OCI-LY3 (cell line): ENCODE measurements at regions not wholly inside any gene's neighbourhood (a gene's known extent, or its start where the extent isn't known, plus 50 kb on each side); places are given as distances from the start of the nearest gene placed in this dataset.

Experiments used
- H2AFZ ChIP-seq: fragments of 200-600, 300-600 bp; shearing (Covaris generic); 2 replicates; pipeline ENCODE4 v1.6.0; 2014; ENCODE audit warnings: antibody characterized with exemption, low read depth, low read length
- H3K27ac ChIP-seq: fragments of 200-600, 300-600 bp; sonication (generic); 2 replicates; pipeline ENCODE4 v1.5.1; 2014; ENCODE audit warnings: mild to moderate bottlenecking, low read length, moderate library complexity, mixed read lengths
- H3K27me3 ChIP-seq: fragments of 200-600, 300-600 bp; sonication (generic); 2 replicates; pipeline ENCODE4 v1.6.1; 2014; ENCODE audit warnings: low read depth, low read length, mixed read lengths
- H3K36me3 ChIP-seq: fragments of 200-600, 300-600 bp; sonication (generic); replicated peaks from 2 replicates; pipeline ENCODE3; 2014; ENCODE audit warnings: low read depth, low read length, mixed read lengths
- H3K4me1 ChIP-seq: fragments of 300-600, 200-600 bp; sonication (generic); 2 replicates; pipeline ENCODE4 v1.6.1; 2014; ENCODE audit warnings: low read length, mixed read lengths
- H3K4me2 ChIP-seq: fragments of 200-600, 300-600 bp; sonication (generic); 2 replicates; pipeline ENCODE4 v1.6.1; 2014; ENCODE audit warnings: low read length, mixed read lengths
- H3K4me3 ChIP-seq: fragments of 300-600, 200-600 bp; sonication (generic); 2 replicates; pipeline ENCODE4 v1.5.1; 2014; ENCODE audit warnings: antibody characterized with exemption, mild to moderate bottlenecking, low read length, moderate library complexity
- H3K79me2 ChIP-seq: fragments of 300-600, 200-600 bp; shearing (Covaris generic); 2 replicates; pipeline ENCODE4 v1.6.1; 2014; ENCODE audit warnings: mild to moderate bottlenecking, low read length, mixed read lengths
- H3K9ac ChIP-seq: fragments of 300-600, 200-600 bp; shearing (Covaris generic); 2 replicates; pipeline ENCODE4 v1.6.0; 2014; ENCODE audit warnings: mild to moderate bottlenecking, low read length, moderate library complexity
- H3K9me3 ChIP-seq: fragments of 200-600, 300-600 bp; shearing (Covaris generic); 2 replicates; pipeline ENCODE4 v1.6.1; 2014; ENCODE audit warnings: low read length, mixed read lengths; ENCODE audit not compliant: insufficient read depth
- H4K20me1 ChIP-seq: fragments of 200-600, 300-600 bp; sonication (generic); 2 replicates; pipeline ENCODE4 v1.6.1; 2016; ENCODE audit warnings: low read length, mixed read lengths; ENCODE audit not compliant: insufficient read depth
- CTCF ChIP-seq: fragments of 200-600, 300-600 bp; sonication (generic); IDR thresholded peaks from 2 replicates; pipeline ENCODE4 v1.5.1; 2014; ENCODE audit warnings: antibody characterized with exemption, low read length, low read depth
- EZH2phosphoT487 ChIP-seq: fragments of 200-600 bp; shearing (Covaris generic); IDR thresholded peaks from 2 replicates; pipeline ENCODE4 v1.6.1; 2018; ENCODE audit warnings: antibody characterized with exemption, mixed run types, low read depth

DNA sequence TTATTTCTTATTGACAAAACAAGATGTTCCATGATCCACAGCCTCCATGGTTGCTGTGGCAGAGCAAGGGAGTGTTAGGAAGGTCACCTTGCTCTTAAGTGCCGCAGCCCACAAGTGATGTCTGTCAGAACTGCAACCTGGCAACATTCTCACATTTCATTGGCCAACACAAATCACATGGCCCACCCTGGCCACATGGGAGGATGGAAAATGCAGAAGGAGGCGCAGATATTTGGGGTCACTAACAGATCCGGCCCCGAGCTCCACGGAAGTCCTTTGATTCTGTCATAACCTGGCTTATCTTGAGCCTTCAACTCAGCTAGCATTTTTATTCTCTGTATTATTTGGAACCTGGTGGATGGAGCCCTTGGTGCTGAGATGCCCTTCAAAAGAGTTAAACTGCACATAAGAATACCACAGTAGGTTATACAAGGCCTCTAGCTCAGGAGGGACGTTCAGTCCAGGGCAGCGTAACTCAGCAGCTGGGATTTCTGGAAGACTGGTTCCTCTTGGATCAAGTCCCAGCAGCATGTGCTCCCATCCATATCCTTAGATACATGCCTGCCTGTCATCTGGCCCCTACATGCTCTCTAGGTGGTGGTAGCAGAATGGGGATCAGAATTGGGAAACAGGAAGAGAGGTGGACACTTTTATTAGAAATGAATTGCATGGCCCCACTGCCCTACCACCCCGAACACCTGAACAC lies 508.1 kb downstream of the HAPSTR1 start:
- no peaks in the 10 kb centered on the region for H3K36me3 ChIP-seq
- no peak overlapping the region for H3K9ac ChIP-seq
- H3K4me2 ChIP-seq: no peak overlapping the region
- H3K4me1 ChIP-seq: no peaks in the 10 kb centered on the region
- H3K4me3 ChIP-seq: no peak overlapping the region
- TF ChIP-seq CTCF (no peak), EZH2phosphoT487 (no peak)
- no peaks in the 10 kb centered on the region for H3K79me2 ChIP-seq
- peaks cover 5% of the 10 kb centered on the region for H3K27me3 ChIP-seq
- no peaks in the 10 kb centered on the region for H4K20me1 ChIP-seq
- no peak overlapping the region for H2AFZ ChIP-seq
- H3K9me3 ChIP-seq: no peaks in the 10 kb centered on the region
- H3K27ac ChIP-seq: no peak overlapping the region

- H3K36me3 ChIP-seq: no peaks in the 10 kb centered on the region
- H3K27me3 ChIP-seq: peaks cover 5% of the 10 kb centered on the region; the same call in 1 of the 2 replicates
- no peaks in the 10 kb centered on the region for H3K9me3 ChIP-seq
- TF ChIP-seq EZH2phosphoT487: no peak
- TF ChIP-seq CTCF: no peak
- no peaks in the 10 kb centered on the region for H4K20me1 ChIP-seq
- H3K79me2 ChIP-seq: no peaks in the 10 kb centered on the region
- H3K9ac ChIP-seq: no peak overlapping the region
- H3K4me2 ChIP-seq: no peak overlapping the region
- H3K4me1 ChIP-seq: no peaks in the 10 kb centered on the region
- no peak overlapping the region for H2AFZ ChIP-seq
- H3K27ac ChIP-seq: no peak overlapping the region
- no peak overlapping the region for H3K4me3 ChIP-seq
Measured at GRCh38 chr16:9602189-9602588, 510.7 kb downstream of the HAPSTR1 start.

DNA sequence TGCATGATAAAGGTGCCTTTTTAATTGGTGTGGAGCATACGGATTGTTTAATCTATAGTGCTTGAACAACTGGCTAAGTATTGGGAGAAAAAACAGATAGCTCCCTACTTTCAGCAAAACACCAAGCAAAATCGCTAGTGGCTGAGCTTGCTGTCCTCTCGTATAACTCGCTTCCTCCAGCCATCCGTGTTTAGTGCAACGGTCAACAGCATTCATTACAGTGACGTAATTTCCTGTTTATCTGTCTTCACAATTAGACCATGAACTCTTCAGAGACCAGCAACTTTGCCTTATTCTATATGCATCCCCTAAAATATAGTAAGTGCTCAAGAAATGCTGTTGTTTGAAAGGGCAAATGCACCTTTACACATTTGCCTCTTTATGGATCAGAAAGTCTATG lies 511.9 kb downstream of the HAPSTR1 start:
- Histone ChIP-seq H3K36me3 (no peaks in the 10 kb centered on the region), H3K4me1 (no peaks in the 10 kb centered on the region), H3K4me2 (no peak overlapping the region), H4K20me1 (0 out of 2 replicates have a peak, but pooled peaks cover 2% of the 10 kb centered on the region), H3K27me3 (peaks cover 5% of the 10 kb centered on the region), H2AFZ (no peak overlapping the region), H3K79me2 (no peaks in the 10 kb centered on the region), H3K4me3 (no peak overlapping the region), H3K27ac (no peak overlapping the region), H3K9me3 (no peaks in the 10 kb centered on the region), H3K9ac (no peak overlapping the region)
- no peak for TF ChIP-seq CTCF
- TF ChIP-seq EZH2phosphoT487: no peak

- TF ChIP-seq CTCF (no peak), EZH2phosphoT487 (no peak)
- no peaks in the 10 kb centered on the region for H3K36me3 ChIP-seq
- H3K4me1 ChIP-seq: no peaks in the 10 kb centered on the region
- no peak overlapping the region for H3K4me3 ChIP-seq
- no peaks in the 10 kb centered on the region for H3K9me3 ChIP-seq
- 0 out of 2 replicates have a peak, but pooled peaks cover 2% of the 10 kb centered on the region for H4K20me1 ChIP-seq
- no peaks in the 10 kb centered on the region for H3K79me2 ChIP-seq
- H2AFZ ChIP-seq: no peak overlapping the region
- peaks cover 5% of the 10 kb centered on the region for H3K27me3 ChIP-seq
- H3K9ac ChIP-seq: no peak overlapping the region
- no peak overlapping the region for H3K4me2 ChIP-seq
- H3K27ac ChIP-seq: no peak overlapping the region
Measured at GRCh38 chr16:9607515-9608230, 516.2 kb downstream of the HAPSTR1 start.
